Panc1 (cell line): ENCODE measurements at regions not wholly inside any gene's neighbourhood (a gene's known extent, or its start where the extent isn't known, plus 50 kb on each side); places are given as distances from the start of the nearest gene placed in this dataset.

ENCODE experiments used
- TF ChIP-seq, protein P1 (sequence below): fragments of 450-650 bp; IDR thresholded peaks from 2 replicates; pipeline ENCODE4 v1.5.1; 2017; ENCODE audit warnings: mild to moderate bottlenecking
- TF ChIP-seq, protein P2 (sequence below), 2 experiments: IDR thresholded peaks; 2 replicates each; pipeline ENCODE4 v1.6.1; 2011 to 2012; ENCODE audit warnings: low read depth in 2 of 2, control low read depth in 1 of 2, low read length in 1 of 2, mild to moderate bottlenecking in 1 of 2, moderate library complexity in 1 of 2; ENCODE audit not compliant: insufficient read depth in 1 of 2

DNA sequence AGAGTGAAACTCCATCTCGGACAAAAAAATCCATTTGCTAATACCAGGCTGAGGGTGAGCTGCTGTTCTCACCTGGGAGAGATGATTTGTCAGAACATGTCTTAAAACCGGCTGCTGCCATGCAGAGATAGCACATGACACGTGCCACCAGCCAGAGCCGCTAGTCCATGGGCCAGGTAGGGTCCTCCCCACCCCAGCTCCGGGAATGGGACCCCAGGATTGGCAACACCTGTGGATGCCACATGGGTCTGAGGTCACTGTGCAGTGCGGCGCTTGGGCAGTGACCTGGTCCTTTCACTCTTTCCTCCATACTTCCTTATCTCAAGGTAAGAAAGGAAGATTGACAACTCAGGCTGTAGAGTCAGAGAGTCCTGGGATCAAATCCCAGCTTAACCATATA, 393.3 kb upstream of the TNRC6C start:
- TF ChIP-seq, protein P1, sequence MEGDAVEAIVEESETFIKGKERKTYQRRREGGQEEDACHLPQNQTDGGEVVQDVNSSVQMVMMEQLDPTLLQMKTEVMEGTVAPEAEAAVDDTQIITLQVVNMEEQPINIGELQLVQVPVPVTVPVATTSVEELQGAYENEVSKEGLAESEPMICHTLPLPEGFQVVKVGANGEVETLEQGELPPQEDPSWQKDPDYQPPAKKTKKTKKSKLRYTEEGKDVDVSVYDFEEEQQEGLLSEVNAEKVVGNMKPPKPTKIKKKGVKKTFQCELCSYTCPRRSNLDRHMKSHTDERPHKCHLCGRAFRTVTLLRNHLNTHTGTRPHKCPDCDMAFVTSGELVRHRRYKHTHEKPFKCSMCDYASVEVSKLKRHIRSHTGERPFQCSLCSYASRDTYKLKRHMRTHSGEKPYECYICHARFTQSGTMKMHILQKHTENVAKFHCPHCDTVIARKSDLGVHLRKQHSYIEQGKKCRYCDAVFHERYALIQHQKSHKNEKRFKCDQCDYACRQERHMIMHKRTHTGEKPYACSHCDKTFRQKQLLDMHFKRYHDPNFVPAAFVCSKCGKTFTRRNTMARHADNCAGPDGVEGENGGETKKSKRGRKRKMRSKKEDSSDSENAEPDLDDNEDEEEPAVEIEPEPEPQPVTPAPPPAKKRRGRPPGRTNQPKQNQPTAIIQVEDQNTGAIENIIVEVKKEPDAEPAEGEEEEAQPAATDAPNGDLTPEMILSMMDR = no peak
- TF ChIP-seq, protein P2, sequence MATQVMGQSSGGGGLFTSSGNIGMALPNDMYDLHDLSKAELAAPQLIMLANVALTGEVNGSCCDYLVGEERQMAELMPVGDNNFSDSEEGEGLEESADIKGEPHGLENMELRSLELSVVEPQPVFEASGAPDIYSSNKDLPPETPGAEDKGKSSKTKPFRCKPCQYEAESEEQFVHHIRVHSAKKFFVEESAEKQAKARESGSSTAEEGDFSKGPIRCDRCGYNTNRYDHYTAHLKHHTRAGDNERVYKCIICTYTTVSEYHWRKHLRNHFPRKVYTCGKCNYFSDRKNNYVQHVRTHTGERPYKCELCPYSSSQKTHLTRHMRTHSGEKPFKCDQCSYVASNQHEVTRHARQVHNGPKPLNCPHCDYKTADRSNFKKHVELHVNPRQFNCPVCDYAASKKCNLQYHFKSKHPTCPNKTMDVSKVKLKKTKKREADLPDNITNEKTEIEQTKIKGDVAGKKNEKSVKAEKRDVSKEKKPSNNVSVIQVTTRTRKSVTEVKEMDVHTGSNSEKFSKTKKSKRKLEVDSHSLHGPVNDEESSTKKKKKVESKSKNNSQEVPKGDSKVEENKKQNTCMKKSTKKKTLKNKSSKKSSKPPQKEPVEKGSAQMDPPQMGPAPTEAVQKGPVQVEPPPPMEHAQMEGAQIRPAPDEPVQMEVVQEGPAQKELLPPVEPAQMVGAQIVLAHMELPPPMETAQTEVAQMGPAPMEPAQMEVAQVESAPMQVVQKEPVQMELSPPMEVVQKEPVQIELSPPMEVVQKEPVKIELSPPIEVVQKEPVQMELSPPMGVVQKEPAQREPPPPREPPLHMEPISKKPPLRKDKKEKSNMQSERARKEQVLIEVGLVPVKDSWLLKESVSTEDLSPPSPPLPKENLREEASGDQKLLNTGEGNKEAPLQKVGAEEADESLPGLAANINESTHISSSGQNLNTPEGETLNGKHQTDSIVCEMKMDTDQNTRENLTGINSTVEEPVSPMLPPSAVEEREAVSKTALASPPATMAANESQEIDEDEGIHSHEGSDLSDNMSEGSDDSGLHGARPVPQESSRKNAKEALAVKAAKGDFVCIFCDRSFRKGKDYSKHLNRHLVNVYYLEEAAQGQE (IDR thresholded peaks at IDR 0.05; ENCODE audit: insufficient read depth in 1 of 2, low read depth in 2 of 2, low read length in 1 of 2) = no peak
